ENCODE measurements at regions not wholly inside any gene's neighbourhood (a gene's known extent, or its start where the extent isn't known, plus 50 kb on each side); places are given as distances from the start of the nearest gene placed in this dataset.

GRCh38 chr7:49344556-49344955 lies 420.2 kb downstream of the CDC14C start:
- no peaks in the 10 kb centered on the region for H3F3A ChIP-seq (ENCODE audit: insufficient read depth, low read length)
- H3K4me1 ChIP-seq (ENCODE audit: insufficient read depth, low read length, severe bottlenecking): no peaks in the 10 kb centered on the region
- no peak overlapping the region for H3K4me2 ChIP-seq (ENCODE audit: low read length)
- H3K36me3 ChIP-seq (ENCODE audit: insufficient read depth, low read length): no peaks in the 10 kb centered on the region
- no peaks in the 10 kb centered on the region for H3K27me3 ChIP-seq (ENCODE audit: insufficient read depth, low read length)
- H4K20me1 ChIP-seq (ENCODE audit: insufficient read depth, low read length): no peaks in the 10 kb centered on the region
- TF ChIP-seq EZH2 (IDR thresholded peaks at IDR 0.05; ENCODE audit: borderline replicate concordance, low read length) (no peak), CTCF (IDR thresholded peaks at IDR 0.05; ENCODE audit: low read length) (no peak)
- no peak overlapping the region for H3K27ac ChIP-seq (ENCODE audit: low read depth, low read length, poor library complexity, severe bottlenecking)
- no peaks in the 10 kb centered on the region for H3K9me3 ChIP-seq (ENCODE audit: low read length)
- no peak overlapping the region for H3K4me3 ChIP-seq (ENCODE audit: low read depth, low read length, poor library complexity, severe bottlenecking)
- no peak overlapping the region for H3K9ac ChIP-seq (ENCODE audit: low read length)
- no peak overlapping the region for H2AFZ ChIP-seq (ENCODE audit: low read length)
- no peaks in the 10 kb centered on the region for H3K9me2 ChIP-seq (ENCODE audit: low read depth, low read length)
- no peaks in the 10 kb centered on the region for H3K79me2 ChIP-seq (ENCODE audit: insufficient read depth, low read length)

- no peaks in the 10 kb centered on the region for H4K20me1 ChIP-seq (ENCODE audit: insufficient read depth, low read length)
Measured at GRCh38 chr7:49346195-49346899, 422.0 kb downstream of the CDC14C start.

GRCh38 chr7:49367072-49367471 lies 406.4 kb upstream of the VWC2 start:
- Histone ChIP-seq H3K9me3 (ENCODE audit: low read length) (no peaks in the 10 kb centered on the region), H4K20me1 (ENCODE audit: insufficient read depth, low read length) (no peaks in the 10 kb centered on the region), H3K79me2 (ENCODE audit: insufficient read depth, low read length) (no peaks in the 10 kb centered on the region), H3K9me2 (ENCODE audit: low read depth, low read length) (no peaks in the 10 kb centered on the region), H3K27me3 (ENCODE audit: insufficient read depth, low read length) (no peaks in the 10 kb centered on the region), H3K9ac (ENCODE audit: low read length) (no peak overlapping the region), H3K27ac (ENCODE audit: low read depth, low read length, poor library complexity, severe bottlenecking) (no peak overlapping the region), H3K36me3 (ENCODE audit: insufficient read depth, low read length) (no peaks in the 10 kb centered on the region), H3K4me3 (ENCODE audit: low read depth, low read length, poor library complexity, severe bottlenecking) (no peak overlapping the region), H3K4me2 (ENCODE audit: low read length) (no peak overlapping the region), H2AFZ (ENCODE audit: low read length) (no peak overlapping the region), H3F3A (ENCODE audit: insufficient read depth, low read length) (no peaks in the 10 kb centered on the region), H3K4me1 (ENCODE audit: insufficient read depth, low read length, severe bottlenecking) (no peaks in the 10 kb centered on the region)
- TF ChIP-seq CTCF (IDR thresholded peaks at IDR 0.05; ENCODE audit: low read length) (no peak), EZH2 (IDR thresholded peaks at IDR 0.05; ENCODE audit: borderline replicate concordance, low read length) (no peak)

More at GRCh38 chr7:49346195-49346899, 422.0 kb downstream of the CDC14C start:
- Histone ChIP-seq H3K9me3 (ENCODE audit: low read length) (peaks cover 5% of the 10 kb centered on the region; the same call in 1 of the 2 replicates), H3K9ac (ENCODE audit: low read length) (no peak overlapping the region), H3K79me2 (ENCODE audit: insufficient read depth, low read length) (no peaks in the 10 kb centered on the region), H3K4me3 (ENCODE audit: low read depth, low read length, poor library complexity, severe bottlenecking) (no peak overlapping the region), H3K36me3 (ENCODE audit: insufficient read depth, low read length) (no peaks in the 10 kb centered on the region), H3K9me2 (ENCODE audit: low read depth, low read length) (no peaks in the 10 kb centered on the region), H3K27me3 (ENCODE audit: insufficient read depth, low read length) (no peaks in the 10 kb centered on the region), H3F3A (ENCODE audit: insufficient read depth, low read length) (no peaks in the 10 kb centered on the region), H3K4me2 (ENCODE audit: low read length) (no peak overlapping the region), H3K27ac (ENCODE audit: low read depth, low read length, poor library complexity, severe bottlenecking) (no peak overlapping the region), H2AFZ (ENCODE audit: low read length) (no peak overlapping the region), H3K4me1 (ENCODE audit: insufficient read depth, low read length, severe bottlenecking) (no peaks in the 10 kb centered on the region)
- TF ChIP-seq EZH2 (IDR thresholded peaks at IDR 0.05; ENCODE audit: borderline replicate concordance, low read length): no peak
- no peak for TF ChIP-seq CTCF (IDR thresholded peaks at IDR 0.05; ENCODE audit: low read length)

Data from OCI-LY1 (cell line).